EL (cell line): ENCODE measurements at regions not wholly inside any gene's neighbourhood (a gene's known extent, or its start where the extent isn't known, plus 50 kb on each side); places are given as distances from the start of the nearest gene placed in this dataset.

ENCODE experiments used
- DNase-seq: peaks from one replicate; pipeline ENCODE4 v3.0.0-alpha.2; 2016

DNA sequence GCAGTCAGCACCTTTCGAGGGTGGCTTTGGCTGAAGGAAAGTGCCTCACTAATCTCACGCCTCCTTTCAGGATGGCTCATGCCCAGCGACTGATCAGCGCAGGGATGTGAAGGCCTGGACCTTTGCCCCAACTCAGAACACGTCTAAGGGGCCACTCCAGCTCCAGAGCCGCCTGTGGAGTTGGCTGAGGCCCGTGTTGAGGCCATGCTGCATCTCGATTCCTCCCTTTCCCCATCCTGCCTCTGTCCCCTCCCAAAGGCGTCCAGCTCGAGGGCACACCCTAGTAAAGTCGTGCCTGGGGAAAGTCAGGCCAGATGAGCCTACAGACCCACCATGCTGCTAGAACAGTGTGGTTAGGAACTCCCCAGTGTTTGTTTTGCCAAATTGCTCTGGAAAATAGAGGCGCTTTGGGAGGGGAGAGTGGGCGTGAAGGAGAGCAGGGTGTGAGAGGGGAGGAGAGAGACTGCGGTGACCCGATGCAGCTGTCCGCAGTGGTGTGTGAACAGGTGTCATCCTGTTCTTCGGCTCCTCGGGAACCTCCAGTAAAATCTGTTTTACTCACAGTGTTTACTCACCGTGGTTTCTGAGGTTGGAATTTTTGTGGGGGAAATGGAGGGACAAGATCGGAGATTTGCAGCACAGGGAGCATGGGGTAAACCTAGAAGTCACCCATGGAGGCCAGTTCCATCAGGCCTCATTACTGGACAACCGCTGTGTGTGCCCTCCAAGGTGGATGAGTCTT is 85.0 kb upstream of the PMEPA1 start:
- DNase-seq = peak; percentile 44

- DNase-seq = no peak
Observed at GRCh38 chr20:57794036-57794435, 84.2 kb upstream of the PMEPA1 start.

DNA sequence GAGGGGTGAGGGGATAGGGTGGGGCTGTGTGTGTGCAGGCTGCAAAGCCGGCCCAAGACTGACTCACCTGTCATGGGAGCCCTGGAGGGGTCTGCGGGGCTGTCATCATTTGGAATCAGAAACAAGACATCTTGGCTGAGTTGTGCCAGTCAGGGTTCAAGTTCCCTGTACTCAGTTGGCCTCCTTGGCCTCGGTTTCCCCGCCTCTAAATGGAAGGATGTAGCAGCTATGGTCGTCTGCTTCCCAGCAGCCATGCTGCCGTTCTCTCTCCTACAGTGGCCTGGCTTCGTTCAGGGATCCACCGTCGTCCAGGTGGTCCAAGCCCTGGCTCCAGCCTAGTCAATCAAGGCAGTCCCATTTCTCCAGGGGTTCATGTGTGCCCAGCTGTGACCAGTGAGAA is 83.6 kb upstream of the PMEPA1 start:
- DNase-seq = no peak

- DNase-seq = no peak
Observed at GRCh38 chr20:57792386-57793080, 82.7 kb upstream of the PMEPA1 start.

- DNase-seq = no peak
Observed at GRCh38 chr20:57791966-57792365, 82.2 kb upstream of the PMEPA1 start.

- DNase-seq = no peak
Observed at GRCh38 chr20:57791178-57791962, 81.6 kb upstream of the PMEPA1 start.

DNA sequence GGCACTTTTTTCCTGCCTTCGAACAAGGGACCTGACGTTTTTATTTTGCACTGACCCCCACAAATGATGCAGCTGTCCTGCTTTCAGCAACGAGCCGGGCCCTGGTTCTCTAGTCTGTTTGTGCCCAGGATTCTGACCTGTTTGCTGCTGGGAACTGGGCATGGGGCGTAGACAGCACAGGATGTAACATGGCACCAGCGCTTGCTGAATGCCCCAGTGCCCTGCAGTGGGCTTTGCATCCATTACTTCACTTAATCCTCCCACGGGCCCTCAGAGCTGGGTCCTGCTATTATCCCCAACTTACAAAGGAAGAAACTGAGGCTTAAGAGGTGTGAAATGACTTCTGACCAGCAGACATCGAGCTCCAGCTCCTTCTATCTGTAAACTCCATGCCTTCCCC is 80.4 kb upstream of the PMEPA1 start:
- DNase-seq = no peak

DNA sequence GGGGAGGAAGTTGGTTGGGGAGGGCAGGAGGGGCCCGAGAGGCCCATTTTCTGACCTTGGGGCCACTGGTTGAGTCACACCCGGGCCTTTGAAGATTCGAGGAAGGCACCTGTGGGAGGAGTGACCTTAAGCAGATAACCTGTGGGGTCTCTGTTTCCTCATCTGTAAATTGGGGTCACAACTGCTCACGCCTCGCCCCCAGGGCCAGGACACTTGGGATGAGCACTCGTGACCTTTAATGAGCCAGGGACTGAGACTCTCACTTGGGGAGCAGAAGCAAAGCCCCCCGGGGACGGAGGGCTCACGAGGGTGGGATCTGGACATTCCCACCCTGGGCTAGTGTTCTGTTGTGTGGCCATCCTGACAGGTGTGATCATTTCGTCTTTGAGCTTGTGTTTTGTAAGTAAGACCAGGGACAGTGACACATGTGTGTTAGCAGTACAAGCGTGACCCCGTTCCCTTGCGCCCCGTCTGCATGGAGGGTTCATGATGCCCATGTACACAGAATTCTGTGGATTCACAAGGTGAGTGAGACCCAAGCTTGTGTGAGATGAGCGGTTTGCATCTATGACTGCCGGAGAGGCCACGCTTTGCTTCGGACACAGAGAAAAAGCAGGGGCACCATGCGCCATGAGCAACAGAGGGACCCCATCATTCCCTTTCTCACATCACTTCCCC is 79.3 kb upstream of the PMEPA1 start:
- DNase-seq = no peak

DNA sequence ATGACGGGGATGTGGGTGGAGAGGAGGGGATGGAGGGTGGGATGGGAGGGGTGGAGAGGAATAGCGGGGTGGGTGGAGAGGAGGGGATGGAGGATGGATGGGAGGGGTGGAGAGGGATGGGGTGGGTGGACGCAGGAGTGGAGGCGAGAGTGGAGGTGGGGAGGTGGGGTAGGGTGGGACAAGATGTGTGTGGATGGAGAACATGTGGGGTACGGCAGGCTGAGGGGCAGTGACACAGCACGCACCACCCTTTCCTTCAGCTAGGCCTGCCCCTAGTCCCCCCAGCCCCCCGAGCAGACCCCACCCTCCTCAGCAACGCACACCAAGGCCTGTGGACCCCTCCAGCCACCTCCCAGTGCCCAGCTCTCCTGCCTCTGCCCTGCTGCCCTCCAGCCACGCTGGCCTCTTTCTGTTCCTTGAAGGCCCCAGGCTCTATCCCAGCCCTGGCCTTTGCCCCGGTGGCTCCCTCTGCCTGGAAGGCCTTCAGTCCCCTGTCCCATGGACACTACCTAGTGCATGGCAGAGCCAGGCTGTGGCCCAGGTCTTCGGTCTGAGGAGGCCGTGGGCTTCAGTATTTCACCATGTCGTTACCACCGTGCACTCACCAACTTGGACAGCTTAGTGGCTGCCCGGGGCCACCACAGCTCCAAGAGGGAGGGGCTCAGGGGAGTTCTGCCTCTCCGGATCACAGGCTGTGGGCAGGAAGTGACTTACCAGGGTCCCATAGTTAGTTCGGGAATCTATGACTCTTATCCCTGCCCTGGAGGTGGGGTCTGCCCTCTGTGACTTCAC is 78.4 kb upstream of the PMEPA1 start:
- no peak for DNase-seq

GRCh38 chr20:57787151-57787989 is 77.6 kb upstream of the PMEPA1 start:
- no peak for DNase-seq

GRCh38 chr20:57786304-57786932 is 76.6 kb upstream of the PMEPA1 start:
- no peak for DNase-seq

DNA sequence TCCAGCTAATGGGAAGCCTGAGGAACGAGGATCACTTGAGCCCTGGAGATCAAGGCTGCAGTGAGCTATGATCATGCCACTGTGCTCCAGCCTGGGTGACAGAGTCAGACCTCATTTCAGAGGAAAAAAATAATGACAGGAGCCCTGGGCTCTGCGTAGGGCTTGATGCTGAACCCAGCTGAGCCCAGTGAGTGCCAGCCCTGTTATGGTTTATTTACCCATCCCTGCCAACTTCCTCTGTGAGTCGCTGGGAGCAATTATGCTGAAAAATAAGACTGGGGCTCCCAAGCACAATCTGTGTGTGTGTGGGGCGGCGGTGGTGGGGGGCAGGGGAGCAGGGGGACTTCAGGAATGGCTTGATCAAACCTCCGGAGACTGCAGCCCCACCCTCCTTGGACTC is 75.9 kb upstream of the PMEPA1 start:
- DNase-seq = no peak

DNA sequence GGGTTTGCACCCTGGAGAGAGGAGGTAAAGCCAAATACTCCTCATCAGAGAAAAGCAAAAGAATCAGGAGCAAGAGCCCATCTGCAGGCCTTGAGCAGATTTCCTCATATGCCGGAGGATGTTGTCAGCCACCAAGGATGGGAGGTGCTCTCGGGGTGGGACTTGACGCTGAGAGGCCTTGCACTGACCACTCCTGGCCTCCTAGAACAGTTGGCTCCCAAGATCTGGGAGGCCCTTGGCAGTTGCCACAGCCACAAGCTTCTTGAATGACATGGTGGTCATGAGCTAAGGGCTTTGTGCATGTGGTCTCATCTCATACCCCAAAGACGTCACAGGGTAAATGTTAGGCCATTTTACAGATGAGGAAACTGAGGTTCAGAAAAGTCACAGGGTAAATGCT is 75.2 kb upstream of the PMEPA1 start:
- no peak for DNase-seq

DNA sequence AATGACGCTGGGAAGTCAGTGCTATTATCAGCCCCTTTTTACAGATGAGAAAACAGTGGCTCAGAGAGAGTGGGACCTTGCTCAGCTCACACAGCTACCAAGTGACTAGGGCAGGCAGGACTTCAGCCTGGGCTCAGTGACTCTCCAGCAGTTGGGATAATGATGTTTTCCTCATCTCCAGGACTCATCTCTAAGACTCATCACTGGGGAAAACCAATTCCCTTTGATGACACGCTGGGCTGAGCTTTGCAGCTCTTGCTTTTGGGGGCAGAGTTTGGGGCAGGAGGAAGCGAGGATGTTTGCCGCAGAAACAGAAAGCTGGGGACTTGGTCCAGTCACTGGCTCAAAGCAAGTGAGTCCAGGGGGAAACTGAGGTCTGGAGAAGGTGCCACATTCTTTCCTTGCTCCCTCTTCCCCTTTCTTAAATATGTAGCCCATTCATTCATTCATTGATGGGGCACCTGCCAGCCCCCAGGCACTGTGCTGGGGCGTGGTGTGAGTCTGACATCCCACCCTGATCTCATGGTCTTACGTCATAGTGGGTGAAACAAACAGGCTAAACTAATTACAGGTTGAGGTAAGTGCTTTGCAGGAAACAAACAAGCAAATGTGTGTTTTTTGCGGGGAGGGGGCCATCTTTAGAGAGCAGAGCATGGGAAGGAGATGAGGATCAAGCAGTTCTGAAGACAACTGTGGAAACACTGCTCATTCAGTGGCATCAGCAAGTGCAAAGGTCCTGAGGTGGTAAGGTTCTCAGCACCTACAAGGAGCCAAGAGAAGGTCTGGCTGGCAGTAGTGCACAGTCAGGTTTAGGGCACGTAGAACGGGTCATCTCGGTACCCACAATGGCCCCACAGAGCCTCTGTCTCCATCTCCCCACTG is 74.4 kb upstream of the PMEPA1 start:
- no peak for DNase-seq

GRCh38 chr20:57783196-57783595 is 73.4 kb upstream of the PMEPA1 start:
- no peak for DNase-seq

- no peak for DNase-seq
Observed at GRCh38 chr20:57782631-57783041, 72.8 kb upstream of the PMEPA1 start.

DNA sequence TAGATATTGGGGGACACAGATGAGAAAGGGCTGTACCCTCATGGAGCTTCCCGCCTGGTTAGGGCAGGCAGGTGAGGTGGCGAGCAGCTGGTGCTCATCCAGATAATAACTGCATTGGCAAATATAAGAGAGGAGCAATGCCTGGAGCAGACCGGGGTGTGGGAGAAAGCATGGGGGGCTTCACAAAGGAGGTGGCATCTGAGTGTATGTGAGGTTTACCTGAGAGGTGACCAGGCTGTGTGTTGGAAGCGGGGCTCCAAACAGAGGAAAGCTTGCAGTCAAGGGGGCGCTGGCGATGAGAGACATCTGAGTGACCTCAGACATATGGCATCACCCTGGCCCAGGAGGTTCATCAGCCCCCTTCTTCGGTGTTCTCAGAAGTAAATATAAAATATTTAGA is 72.1 kb upstream of the PMEPA1 start:
- DNase-seq = no peak

DNA sequence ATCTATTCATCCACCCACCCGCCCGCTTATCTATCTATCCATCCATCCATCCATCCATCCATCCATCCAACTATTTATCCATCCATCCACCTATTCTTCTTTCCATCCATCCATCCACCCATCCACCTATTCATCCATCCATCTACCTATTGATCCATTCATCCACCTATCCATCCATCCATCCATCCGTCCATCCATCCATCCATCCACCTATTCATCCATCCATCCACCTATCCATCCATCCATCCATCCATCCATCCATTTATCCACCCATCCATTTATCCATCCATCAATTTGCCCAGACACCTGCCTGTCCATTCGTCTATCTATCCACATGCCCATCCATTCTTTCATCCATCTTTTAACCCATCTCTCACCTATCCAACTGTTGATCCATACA is 71.1 kb upstream of the PMEPA1 start:
- DNase-seq = no peak

GRCh38 chr20:57780398-57780797 is 70.6 kb upstream of the PMEPA1 start:
- no peak for DNase-seq
